NCI-H1436 (cell line): ENCODE measurements at regions not wholly inside any gene's neighbourhood (a gene's known extent, or its start where the extent isn't known, plus 50 kb on each side); places are given as distances from the start of the nearest gene placed in this dataset.
"Not testable (repeated sequence)": the region's sequence is repeated elsewhere in the genome, so short reads cannot be mapped to it uniquely, and the experiment has no call there.

ENCODE experiments used
- DNase-seq: peaks from one replicate; lab custom pipeline; 2025; lab: John Stamatoyannopoulos, UW

GRCh38 chr1:56267611-56268010 is 311.8 kb downstream of the PLPP3 start:
- DNase-seq, result no peak

DNA sequence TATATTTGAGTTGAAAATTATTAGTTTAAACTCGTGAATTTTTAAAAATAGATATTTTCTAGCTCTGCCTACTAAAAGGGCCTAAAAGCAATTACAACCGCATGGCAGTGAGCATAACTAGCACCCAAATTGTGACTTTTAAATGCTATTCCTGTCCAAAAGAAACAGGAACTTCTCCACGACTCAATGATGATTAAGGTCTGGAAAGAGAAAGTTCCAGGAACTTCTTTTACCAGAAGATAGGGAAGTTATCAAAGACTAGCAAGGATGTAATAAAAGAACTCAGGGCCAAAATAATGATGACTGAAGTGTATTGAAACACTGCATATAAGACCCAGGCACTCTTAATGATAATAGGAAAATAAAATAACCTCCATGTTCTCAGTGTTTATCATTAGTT is 313.0 kb downstream of the PLPP3 start:
- DNase-seq, result no peak

DNA sequence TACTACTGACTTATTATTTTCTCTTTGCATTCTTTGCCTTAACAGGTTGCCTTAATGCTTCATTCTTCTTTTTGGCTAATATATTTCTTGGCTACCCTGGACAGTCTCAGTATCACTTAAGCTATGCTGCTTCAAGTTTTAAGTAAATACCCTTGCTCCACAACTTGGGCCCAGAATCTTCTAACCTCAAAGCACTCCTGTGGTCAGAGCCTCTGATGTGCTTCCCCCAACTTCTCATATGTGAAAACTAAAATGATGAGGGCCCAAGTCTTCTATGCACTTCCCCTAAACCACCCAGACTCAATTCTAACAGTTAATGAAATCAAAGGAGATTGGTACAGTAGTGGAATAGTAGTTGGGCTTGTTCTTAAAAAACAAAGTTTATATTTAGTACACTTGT is 314.1 kb downstream of the PLPP3 start:
- no peak for DNase-seq

DNA sequence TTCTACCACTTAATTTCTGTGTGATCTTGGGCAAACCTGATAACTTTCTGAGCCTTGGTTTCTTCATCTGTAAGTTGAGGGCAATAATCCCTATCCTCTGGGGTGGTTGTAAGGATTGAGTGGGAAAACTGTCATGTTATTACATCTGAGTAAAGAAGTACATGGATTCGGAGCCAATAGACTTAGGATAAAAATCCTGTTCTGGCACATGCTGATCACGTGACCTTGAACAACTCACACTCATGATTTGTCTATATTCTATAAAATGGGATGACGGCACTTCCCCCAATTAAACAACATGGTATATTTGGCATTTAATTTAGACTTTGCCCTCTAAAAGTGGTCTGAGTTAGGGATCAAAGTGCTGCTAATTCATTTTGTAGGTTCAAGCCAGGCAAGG is 315.5 kb downstream of the PLPP3 start:
- DNase-seq, result no peak

DNA sequence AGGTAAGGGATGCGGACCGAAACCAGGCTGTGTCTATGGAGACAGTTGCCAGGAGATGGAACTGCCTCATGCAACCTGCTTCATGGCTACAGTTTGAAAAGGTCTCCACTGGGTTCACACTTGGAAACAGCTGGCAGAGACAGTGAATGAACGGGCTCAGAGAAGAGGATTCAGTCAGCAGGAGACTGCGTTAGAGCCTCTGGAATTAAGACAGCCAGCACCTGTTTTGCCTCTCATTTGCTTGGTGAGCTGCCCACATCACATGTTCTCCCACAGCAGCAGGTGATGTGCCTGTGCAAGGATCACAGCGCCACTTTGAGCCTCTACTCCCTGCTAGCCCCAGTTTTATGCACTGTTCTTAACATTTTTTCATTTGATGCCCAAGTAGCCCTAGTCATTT is 321.0 kb downstream of the PLPP3 start:
- no peak for DNase-seq

DNA sequence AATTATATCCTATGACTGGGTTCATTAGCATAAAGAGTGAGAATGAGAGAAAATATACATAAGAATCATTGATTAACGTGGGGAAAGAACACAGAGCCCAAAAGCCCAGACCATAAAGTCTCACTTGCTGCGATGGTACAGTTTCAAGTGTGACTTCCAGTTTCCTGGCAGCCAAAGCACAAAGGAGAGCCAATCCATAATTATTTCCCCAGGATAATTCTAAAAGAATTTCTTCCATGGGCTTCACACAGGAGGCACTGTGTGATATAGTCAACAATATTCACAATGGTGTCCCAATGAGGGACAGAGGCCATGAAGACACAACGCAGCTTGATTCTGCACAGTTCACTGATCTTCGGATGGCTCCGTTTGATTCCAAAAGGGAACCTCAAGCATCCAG is 321.6 kb downstream of the PLPP3 start:
- DNase-seq, result no peak

DNA sequence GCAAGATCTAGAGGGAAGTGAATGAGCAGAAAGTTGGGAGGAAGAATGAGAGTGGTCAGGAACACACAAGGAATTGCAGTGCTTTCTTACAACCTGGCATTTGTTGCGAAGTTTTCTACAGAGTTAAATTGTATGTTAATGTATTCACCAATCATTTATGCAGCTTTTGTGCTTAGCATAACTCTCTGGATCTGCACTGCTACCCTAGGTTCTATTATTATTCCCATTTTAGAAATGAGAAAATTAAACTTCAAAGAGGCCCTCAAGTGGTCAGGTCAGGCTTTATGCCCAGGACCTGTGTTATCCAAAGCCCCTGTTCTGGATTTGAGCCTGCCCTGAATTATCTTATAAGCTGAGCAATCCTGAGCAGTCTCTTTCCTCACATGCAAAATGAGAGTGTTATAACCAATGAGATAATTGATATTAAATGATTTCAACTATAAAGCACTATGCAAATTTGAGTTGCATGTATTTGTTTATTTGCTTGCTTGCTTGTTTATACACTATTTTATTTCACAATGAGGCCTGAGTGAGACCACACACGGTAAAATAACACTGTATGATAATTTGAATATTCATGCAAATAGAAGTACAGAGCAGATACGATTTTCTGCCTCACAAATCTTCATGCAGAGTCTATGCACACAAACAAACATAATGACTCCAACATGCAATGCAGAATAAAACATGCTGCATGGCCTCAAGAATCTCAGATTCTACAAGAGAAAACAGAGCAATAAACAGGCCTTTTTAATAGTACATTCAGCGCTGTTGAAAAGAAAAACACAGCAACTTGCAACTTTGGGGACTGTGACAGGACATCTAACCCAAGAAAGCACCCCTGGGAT is 323.0 kb downstream of the PLPP3 start:
- no peak for DNase-seq

DNA sequence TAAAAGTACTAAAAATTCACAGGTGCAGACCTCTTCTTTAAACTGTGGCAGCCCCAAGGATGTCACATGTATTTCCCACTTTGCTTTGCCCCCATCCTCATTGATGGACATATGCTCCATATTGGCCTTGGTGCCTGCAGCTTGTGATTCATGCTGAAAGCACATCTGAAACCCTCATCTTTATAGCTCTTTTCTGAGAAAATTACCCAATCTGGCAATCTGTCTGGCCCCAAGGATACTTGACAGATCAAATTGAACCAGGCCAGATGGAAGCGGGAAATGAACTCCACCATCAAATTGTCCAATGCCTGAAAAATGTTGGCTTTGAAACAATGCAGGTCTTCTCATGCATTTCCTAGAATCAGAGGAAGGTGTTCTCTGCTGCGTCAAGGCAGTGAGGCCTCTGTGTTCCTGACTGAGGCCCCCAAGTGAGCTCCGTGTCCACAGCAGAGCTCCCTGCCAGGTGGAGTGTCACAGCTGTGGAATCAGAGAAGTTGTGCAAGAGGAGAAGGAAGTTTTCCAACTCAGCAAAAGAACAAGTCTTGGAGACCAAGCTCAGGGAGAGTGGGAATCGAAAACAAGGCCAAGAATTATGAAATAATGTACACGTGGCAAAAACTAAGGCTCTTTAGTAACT is 323.7 kb downstream of the PLPP3 start:
- DNase-seq, result no peak

DNA sequence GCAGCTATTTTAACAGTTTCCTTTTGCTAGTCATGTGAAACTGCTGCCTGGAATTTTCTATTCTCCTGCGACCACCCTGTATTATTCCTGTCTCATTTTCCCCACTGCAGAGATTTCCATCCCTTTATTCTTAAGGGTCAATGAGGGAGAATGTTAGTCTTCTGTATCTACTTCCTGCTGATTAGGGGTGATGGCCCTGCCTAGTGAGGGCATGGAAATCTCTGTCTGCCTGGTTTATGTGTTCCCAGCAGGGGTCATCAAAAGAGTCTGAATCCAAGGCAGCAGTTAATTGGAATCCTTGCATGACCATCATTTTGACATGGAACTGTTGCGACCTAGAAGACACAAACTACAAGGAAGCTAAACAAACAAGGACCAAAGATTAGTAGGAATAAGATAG is 325.2 kb downstream of the PLPP3 start:
- DNase-seq, result no peak

- DNase-seq, result no peak
Measured at GRCh38 chr1:56250809-56251208, 328.6 kb downstream of the PLPP3 start.

GRCh38 chr1:56249234-56249633 is 330.1 kb downstream of the PLPP3 start:
- no peak for DNase-seq

GRCh38 chr1:56248138-56248537 is 331.2 kb downstream of the PLPP3 start:
- DNase-seq, result no peak

- DNase-seq, result not testable (repeated sequence)
Measured at GRCh38 chr1:56246726-56247125, 332.6 kb downstream of the PLPP3 start.

- DNase-seq, result no peak
Measured at GRCh38 chr1:56240400-56240799, 339.0 kb downstream of the PLPP3 start.

DNA sequence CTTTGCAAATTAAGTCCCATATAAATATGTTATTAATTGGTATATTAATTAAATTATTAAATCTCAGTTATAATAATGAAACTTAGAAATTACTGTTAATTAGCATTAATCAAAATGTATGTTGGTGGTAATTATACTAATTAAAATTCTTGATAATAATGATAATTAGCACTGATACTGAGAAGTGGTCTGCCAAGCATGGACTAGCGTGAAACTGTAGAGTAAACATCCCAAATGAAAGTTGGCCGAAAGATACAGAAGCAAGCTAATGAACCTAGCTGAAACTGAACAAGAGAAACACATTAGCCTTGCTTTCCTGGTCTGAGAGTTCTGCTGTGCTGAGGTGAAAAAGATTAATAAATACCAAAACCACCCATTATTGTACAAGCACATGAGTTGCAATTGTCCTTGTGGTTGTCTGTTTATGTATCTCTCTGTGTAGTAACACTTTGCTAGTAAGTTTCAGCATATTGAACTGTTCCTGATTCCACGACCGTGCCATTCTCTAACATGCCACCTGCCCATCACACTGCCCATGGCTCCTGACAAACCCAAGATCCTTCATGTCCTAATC is 341.8 kb downstream of the PLPP3 start:
- DNase-seq, result no peak

DNA sequence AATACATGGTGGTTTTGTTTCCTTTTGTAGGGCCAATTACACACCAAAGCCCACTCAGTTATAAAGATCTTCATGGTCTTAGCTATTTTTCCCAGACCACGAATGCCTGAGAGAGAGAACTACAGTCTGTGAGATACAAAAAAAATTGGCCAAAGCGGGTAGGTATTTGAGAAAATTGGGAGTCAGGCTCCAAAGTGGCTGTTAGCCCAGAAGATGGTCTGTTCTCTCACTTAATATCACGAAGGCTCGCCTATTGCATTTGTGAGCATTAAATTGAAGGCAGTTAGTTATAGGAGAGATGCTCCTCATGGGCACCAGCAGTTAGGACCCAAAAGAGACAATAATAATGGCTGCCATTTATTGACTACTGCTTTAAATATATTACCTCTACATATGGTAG is 342.7 kb downstream of the PLPP3 start:
- no peak for DNase-seq

GRCh38 chr1:56235909-56236510 is 343.4 kb downstream of the PLPP3 start:
- no peak for DNase-seq

DNA sequence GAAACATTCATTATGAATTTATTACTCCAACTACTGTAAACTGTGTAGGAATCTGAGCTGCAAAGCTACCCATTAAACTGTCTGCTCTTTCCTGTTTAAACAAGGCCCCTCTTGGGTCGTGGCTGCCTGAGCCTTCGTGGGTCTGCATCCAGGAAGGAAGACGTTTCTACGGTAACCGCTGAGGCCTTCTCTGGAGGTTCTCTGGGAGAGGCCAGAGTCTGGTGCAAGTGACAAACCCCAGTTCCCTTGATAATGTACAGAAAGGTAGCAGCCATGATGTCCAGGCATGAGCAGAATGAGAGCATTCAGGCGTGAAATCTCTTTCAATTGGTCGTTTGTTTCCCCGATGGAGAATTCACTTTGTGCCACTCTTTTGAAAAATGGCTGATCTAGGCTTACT is 350.2 kb downstream of the PLPP3 start:
- DNase-seq, result no peak

DNA sequence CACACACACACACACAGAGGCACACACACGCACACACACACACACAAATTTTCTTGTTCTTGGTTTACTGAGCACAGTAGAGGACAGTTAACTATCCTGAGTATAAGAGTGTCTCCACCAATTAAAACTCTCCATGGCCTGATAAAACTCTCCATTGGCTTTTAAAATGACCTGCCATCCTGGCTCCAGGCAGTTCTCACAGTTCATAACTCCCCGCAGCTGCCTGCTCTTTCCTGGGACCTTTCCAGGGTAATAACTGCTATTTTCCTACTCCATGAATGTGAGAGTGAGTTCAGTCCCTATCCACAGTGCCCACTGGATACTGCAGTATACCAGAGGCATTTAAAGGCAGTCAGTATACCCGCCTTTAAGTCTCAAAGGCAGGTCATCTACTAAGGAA is 351.5 kb downstream of the PLPP3 start:
- DNase-seq, result no peak

DNA sequence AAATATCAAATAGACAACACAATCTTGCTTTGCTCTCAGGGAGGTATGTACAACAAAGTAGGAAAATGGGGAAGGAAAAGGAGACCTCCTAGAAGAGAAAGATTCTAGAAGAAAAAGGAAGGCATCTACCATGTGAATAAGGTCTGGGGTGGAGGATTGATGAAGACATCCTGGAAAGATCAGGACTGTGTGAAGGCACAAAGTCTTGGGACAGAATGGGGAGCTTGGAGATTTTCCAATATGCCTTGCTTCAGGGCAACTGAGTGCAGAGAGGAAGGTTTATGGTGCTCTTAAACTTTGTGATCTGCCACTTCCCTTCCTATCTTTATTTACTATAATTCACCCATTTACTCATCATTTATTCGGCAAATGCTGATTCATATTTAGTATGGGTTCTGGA is 352.0 kb downstream of the PLPP3 start:
- no peak for DNase-seq

DNA sequence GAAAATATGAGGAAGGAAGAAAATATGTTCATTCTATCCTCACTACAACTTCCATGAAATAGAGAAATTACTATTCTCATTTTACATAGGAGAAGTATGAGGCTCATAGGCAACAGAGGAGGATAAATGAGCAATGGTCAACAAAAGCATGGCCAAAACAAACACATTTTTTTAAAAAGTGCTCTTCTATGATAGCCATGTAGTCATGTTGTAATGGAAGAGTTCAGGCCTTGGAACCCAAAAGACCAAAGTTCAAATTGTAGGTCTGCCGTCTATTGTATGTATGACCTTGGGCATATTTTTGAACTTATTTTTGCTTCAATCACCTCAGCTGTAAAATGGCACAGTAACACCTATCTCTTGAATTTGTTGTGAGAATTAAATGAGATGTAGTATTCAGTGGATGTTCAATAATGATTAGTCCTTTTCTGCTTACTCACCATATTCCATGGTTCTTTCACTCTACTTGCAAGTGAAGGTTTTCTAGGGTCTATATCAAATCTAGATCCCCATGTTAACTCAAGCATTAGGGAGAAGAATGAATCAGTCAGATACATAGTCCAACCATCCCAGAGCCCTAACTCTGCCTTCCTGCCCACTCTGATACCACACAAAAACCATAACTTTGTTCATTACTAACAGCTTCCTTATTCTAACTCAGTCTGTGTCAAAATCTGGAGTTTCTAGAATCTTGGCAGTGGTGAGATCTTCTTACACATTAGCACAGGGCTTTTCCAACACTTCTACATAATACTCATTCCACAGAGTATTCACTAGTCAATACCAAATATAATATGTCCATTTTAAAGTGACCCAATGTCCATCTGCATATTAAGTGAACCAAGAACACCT is 353.2 kb downstream of the PLPP3 start:
- no peak for DNase-seq

GRCh38 chr1:56223968-56224367 is 355.4 kb downstream of the PLPP3 start:
- DNase-seq, result no peak
